ENCODE measurements at regions not wholly inside any gene's neighbourhood (a gene's known extent, or its start where the extent isn't known, plus 50 kb on each side); places are given as distances from the start of the nearest gene placed in this dataset.
"Not testable (repeated sequence)": the region's sequence is repeated elsewhere in the genome, so short reads cannot be mapped to it uniquely, and the experiment has no call there.

- no peak for DNase-seq (ENCODE audit: low read depth)
Observed at GRCh38 chr11:82047200-82047599, 686.5 kb downstream of the FAM181B start.

- peak; percentile 68 for DNase-seq (ENCODE audit: low read depth)
Observed at GRCh38 chr11:82046778-82047177, 686.9 kb downstream of the FAM181B start.

GRCh38 chr11:82045748-82046457 lies 687.8 kb downstream of the FAM181B start:
- DNase-seq (ENCODE audit: low read depth) = no peak

GRCh38 chr11:82043316-82043715 lies 690.3 kb downstream of the FAM181B start:
- DNase-seq (ENCODE audit: low read depth) = peak; percentile 3

- no peak for DNase-seq (ENCODE audit: low read depth)
Observed at GRCh38 chr11:82041764-82042163, 691.9 kb downstream of the FAM181B start.

- DNase-seq (ENCODE audit: low read depth) = no peak
Observed at GRCh38 chr11:82038154-82038553, 695.5 kb downstream of the FAM181B start.

- no peak for DNase-seq (ENCODE audit: low read depth)
Observed at GRCh38 chr11:82034527-82034926, 699.1 kb downstream of the FAM181B start.

- not testable (repeated sequence) for DNase-seq (ENCODE audit: low read depth)
Observed at GRCh38 chr11:82027335-82027734, 706.3 kb downstream of the FAM181B start.

- no peak for DNase-seq (ENCODE audit: low read depth)
Observed at GRCh38 chr11:82024760-82025159, 708.9 kb downstream of the FAM181B start.

GRCh38 chr11:82012276-82012675 lies 721.4 kb downstream of the FAM181B start:
- no peak for DNase-seq (ENCODE audit: low read depth)

- no peak for DNase-seq (ENCODE audit: low read depth)
Observed at GRCh38 chr11:82009133-82009532, 724.5 kb downstream of the FAM181B start.

GRCh38 chr11:82007521-82007920 lies 726.1 kb downstream of the FAM181B start:
- DNase-seq (ENCODE audit: low read depth) = no peak

- DNase-seq (ENCODE audit: low read depth) = no peak
Observed at GRCh38 chr11:82004537-82005213, 729.0 kb downstream of the FAM181B start.

- DNase-seq (ENCODE audit: low read depth) = peak; percentile 64
Observed at GRCh38 chr11:82003671-82004515, 729.8 kb downstream of the FAM181B start.

GRCh38 chr11:82003024-82003423 lies 730.6 kb downstream of the FAM181B start:
- no peak for DNase-seq (ENCODE audit: low read depth)

- no peak for DNase-seq (ENCODE audit: low read depth)
Observed at GRCh38 chr11:81995889-81996288, 737.8 kb downstream of the FAM181B start.

- no peak for DNase-seq (ENCODE audit: low read depth)
Observed at GRCh38 chr11:81993755-81994154, 739.9 kb downstream of the FAM181B start.

GRCh38 chr11:81990659-81991443 lies 742.8 kb downstream of the FAM181B start:
- DNase-seq (ENCODE audit: low read depth) = no peak

GRCh38 chr11:81989093-81989492 lies 744.6 kb downstream of the FAM181B start:
- no peak for DNase-seq (ENCODE audit: low read depth)

GRCh38 chr11:81987829-81988472 lies 745.7 kb downstream of the FAM181B start:
- DNase-seq (ENCODE audit: low read depth) = peak; percentile 22

GRCh38 chr11:81986556-81987161 lies 747.0 kb downstream of the FAM181B start:
- DNase-seq (ENCODE audit: low read depth) = no peak
